ENCODE measurements at regions not wholly inside any gene's neighbourhood (a gene's known extent, or its start where the extent isn't known, plus 50 kb on each side); places are given as distances from the start of the nearest gene placed in this dataset.

GRCh38 chr3:15989419-15989818 lies 185.1 kb upstream of the GALNT15 start:
- TF ChIP-seq POLR2A (IDR thresholded peaks at IDR 0.05) = no peak
- TF ChIP-seq, protein P1, sequence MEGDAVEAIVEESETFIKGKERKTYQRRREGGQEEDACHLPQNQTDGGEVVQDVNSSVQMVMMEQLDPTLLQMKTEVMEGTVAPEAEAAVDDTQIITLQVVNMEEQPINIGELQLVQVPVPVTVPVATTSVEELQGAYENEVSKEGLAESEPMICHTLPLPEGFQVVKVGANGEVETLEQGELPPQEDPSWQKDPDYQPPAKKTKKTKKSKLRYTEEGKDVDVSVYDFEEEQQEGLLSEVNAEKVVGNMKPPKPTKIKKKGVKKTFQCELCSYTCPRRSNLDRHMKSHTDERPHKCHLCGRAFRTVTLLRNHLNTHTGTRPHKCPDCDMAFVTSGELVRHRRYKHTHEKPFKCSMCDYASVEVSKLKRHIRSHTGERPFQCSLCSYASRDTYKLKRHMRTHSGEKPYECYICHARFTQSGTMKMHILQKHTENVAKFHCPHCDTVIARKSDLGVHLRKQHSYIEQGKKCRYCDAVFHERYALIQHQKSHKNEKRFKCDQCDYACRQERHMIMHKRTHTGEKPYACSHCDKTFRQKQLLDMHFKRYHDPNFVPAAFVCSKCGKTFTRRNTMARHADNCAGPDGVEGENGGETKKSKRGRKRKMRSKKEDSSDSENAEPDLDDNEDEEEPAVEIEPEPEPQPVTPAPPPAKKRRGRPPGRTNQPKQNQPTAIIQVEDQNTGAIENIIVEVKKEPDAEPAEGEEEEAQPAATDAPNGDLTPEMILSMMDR (IDR thresholded peaks at IDR 0.05) = no peak

Data from lower leg skin (tissue), 3 donors.